HUES64 (cell line): ENCODE measurements at regions not wholly inside any gene's neighbourhood (a gene's known extent, or its start where the extent isn't known, plus 50 kb on each side); places are given as distances from the start of the nearest gene placed in this dataset.

ENCODE experiments used
- H3K27ac ChIP-seq: 2 replicates; pipeline ENCODE4 v1.7.0; 2013; ENCODE audit warnings: low read depth, low read length, inconsistent platforms
- H3K27me3 ChIP-seq: 2 replicates; pipeline ENCODE4 v1.6.1; 2013; ENCODE audit warnings: mild to moderate bottlenecking, low read length; ENCODE audit not compliant: insufficient read depth
- H3K36me3 ChIP-seq: 2 replicates; pipeline ENCODE4 v1.6.1; 2013; ENCODE audit warnings: mild to moderate bottlenecking, low read length; ENCODE audit not compliant: insufficient read depth
- H3K4me1 ChIP-seq: 2 replicates; pipeline ENCODE4 v1.6.1; 2013; ENCODE audit warnings: mild to moderate bottlenecking, low read length, moderate library complexity; ENCODE audit not compliant: insufficient read depth
- H3K4me3 ChIP-seq: 2 replicates; pipeline ENCODE4 v1.5.1; 2013; ENCODE audit warnings: mild to moderate bottlenecking, low read length, moderate library complexity
- H3K9ac ChIP-seq: 2 replicates; pipeline ENCODE4 v1.6.1; 2013; ENCODE audit warnings: mild to moderate bottlenecking, low read depth, low read length
- H3K9me3 ChIP-seq: 2 replicates; pipeline ENCODE4 v1.6.1; 2013; ENCODE audit warnings: low read depth, low read length; ENCODE audit not compliant: insufficient read depth
- WGBS: fragments of 150-250, 120-280 bp; methylation state at CpG from one replicate; pipeline ENCODE4 v1.1.7; 2013; ENCODE audit warnings: missing lambda C conversion rate; 5-methylcytosine and 5-hydroxymethylcytosine counted together

DNA sequence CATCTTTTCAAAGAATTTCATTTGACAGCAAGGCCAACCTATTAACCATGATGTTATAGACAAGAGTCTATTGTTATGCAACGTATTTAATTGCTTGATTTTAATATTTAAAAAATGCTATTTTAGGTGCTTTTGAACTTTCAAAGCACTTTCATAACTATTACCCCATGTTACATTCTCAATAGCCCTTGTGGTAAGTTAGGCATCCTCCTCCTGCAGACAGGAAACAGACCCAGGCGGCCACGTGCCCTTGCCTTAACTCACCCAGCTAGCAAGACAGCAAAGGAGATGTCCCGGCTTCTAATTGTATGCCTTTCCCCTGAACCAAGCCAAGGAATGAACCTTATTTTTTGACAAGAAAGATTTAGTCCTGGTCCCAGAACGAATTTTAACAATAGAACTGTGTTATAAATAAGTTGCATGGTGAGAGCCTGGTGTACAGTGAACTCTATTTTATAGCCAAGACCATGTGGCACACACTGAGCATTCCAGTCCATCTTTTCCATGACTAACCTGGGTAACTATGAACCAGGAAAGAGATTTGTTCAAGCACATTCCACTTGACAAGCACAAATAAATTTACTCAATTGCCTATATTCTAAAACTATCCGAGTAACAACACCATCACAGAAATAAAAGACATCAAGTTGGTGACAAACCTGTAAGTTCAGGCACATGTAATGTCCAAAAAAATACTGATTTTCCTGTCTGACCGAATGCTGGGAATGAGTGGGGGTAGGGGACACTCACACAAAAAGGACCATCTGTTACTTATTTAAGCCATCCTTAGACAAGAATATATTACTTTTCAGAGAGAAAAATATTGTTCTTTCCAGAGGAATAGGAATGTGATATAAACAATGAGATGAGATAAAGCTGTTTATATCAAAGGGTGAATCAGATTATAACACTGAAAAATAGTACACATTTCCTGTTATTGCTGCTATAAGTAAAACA, 163.0 kb downstream of the EFNB2 start:
- no peak overlapping the region for H3K4me3 ChIP-seq
- WGBS: 86% methylated on average over 6 of the region's 7 CpGs
- H3K36me3 ChIP-seq: no peaks in the 10 kb centered on the region
- H3K9me3 ChIP-seq: no peaks in the 10 kb centered on the region
- no peaks in the 10 kb centered on the region for H3K27me3 ChIP-seq
- H3K9ac ChIP-seq: no peak overlapping the region
- H3K4me1 ChIP-seq: peaks cover 10% of the 10 kb centered on the region; the same call in 1 of the 2 replicates
- H3K27ac ChIP-seq: no peak overlapping the region

DNA sequence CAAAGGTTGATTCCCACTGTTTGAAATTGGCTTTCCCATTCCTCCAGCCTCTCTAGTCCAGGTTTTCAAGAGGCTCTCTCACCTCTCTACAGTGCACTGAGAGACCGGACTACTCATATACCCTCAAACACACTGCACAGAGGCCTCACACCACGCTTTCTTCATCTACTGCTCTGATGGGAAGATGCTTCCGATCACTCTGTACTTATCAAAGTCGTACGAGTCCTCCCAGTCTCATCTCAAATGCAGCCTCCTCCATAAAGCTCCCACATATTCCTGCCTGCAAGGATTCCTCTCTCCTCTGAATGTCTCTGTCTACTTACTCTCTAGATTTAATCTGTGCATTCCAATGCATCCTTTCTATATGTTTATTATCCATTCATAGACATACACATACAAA, 164.4 kb downstream of the EFNB2 start:
- no peaks in the 10 kb centered on the region for H3K27me3 ChIP-seq
- no peaks in the 10 kb centered on the region for H3K36me3 ChIP-seq
- no peak overlapping the region for H3K9ac ChIP-seq
- no peak overlapping the region for H3K4me3 ChIP-seq
- WGBS: 97% methylated on average over 5 of the region's 5 CpGs
- peaks cover 10% of the 10 kb centered on the region; the same call in 1 of the 2 replicates for H3K4me1 ChIP-seq
- no peak overlapping the region for H3K27ac ChIP-seq
- H3K9me3 ChIP-seq: no peaks in the 10 kb centered on the region

DNA sequence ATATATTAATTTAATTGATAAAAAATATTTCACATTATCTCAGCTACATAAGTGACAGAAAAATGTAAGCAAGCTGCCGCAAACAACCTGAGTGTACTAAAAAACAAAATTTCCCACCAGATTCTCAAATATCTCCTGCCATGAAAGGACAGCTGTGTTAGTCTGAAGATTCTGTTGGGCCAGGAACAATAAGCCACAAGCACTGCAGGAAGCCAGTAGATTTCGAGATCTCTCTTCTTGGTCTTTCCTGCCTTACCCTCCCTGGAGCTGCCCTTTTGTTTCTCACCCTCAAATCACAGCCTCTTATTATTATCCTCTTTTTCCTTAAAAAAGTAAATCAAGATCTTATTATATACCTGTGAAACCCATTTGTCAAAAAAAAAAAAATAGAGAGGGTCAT, 165.6 kb downstream of the EFNB2 start:
- H3K9ac ChIP-seq: no peak overlapping the region
- WGBS: 91% methylated on average over 2 of the region's 2 CpGs
- H3K9me3 ChIP-seq: peaks cover 4% of the 10 kb centered on the region; the same call in 1 of the 2 replicates
- H3K4me1 ChIP-seq: peaks cover 10% of the 10 kb centered on the region; the same call in 1 of the 2 replicates
- no peaks in the 10 kb centered on the region for H3K27me3 ChIP-seq
- H3K36me3 ChIP-seq: no peaks in the 10 kb centered on the region
- no peak overlapping the region for H3K4me3 ChIP-seq
- no peak overlapping the region for H3K27ac ChIP-seq

DNA sequence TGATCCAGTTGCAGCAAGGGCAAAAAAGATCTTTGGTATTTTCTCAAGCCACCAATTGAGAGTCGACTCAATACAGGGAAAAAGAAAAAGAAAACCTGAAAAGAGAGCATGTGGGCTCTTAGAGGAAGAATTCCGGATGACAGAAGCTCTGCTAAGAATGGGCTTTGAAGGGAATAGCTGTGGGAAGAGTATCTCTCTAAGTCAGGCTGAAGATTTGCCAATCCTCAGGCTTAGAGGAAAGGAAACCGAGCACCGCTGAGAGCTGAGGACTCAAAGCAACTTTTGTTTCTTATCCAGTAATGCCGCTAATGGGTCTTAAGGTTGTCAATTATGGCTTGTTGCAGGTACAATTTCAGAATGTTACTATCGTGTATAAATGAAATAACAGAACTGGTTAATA, 166.4 kb downstream of the EFNB2 start:
- H3K9ac ChIP-seq: no peak overlapping the region
- no peaks in the 10 kb centered on the region for H3K27me3 ChIP-seq
- peaks cover 10% of the 10 kb centered on the region; the same call in 1 of the 2 replicates for H3K4me1 ChIP-seq
- H3K27ac ChIP-seq: no peak overlapping the region
- no peak overlapping the region for H3K4me3 ChIP-seq
- WGBS: 82% methylated on average over 6 of the region's 6 CpGs
- peaks cover 4% of the 10 kb centered on the region; the same call in 1 of the 2 replicates for H3K9me3 ChIP-seq
- no peaks in the 10 kb centered on the region for H3K36me3 ChIP-seq

DNA sequence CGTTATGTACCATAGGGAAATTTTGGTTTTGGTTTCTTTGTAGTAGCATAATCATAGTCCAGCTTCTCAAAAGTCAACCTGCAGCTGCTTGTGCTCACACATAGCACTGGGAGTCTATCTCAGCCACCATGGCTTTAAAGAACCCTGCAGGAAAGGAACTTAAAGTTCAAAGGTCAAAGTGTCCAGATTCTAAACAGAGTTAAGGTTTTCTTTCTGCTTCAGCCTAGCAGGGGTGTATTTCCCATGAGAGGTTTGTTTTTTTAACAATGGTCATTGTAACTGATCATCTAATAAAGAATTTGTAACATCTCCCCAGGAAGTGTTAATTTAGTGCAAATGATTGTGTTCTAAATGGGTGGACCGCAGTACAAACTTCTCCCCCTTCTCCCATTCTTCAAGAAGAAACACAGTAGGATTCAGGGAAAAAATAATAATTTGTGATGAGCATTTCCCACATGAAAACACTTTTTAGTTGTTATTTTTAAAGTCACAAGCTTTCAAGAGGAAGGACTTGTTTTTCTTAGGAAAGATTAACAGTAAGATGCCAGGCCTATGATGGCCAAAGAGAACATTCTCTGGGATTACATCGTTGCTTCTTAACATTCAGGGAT, 168.0 kb downstream of the EFNB2 start:
- no peak overlapping the region for H3K9ac ChIP-seq
- 92% methylated on average over 2 of the region's 3 CpGs for WGBS

DNA sequence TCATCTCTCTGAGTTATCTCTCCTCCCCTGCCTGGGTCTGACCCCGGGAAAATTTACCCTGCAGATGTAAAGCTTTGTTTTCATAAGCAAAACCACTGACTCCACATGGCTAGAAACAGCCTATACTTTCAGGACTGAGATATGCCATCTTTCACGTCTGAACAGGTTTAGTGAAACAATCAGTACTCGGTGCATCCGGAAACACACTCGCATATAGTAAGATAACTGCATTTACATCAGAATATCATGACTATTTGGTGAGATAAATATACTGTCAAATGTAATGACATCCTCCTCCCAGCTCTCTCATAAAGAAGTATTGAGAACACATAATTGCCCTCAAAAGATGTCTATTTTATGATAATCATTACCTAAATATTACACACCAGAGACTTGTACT, 172.8 kb downstream of the EFNB2 start:
- 83% methylated on average over 5 of the region's 5 CpGs for WGBS
- H3K4me3 ChIP-seq: no peak overlapping the region
- H3K27me3 ChIP-seq: no peaks in the 10 kb centered on the region
- H3K4me1 ChIP-seq: no peaks in the 10 kb centered on the region; the same call in 1 of the 2 replicates
- no peak overlapping the region for H3K9ac ChIP-seq
- no peaks in the 10 kb centered on the region for H3K36me3 ChIP-seq
- H3K9me3 ChIP-seq: peaks cover 4% of the 10 kb centered on the region; the same call in 1 of the 2 replicates
- no peak overlapping the region for H3K27ac ChIP-seq

More for the DNA sequence above, 168.0 kb downstream of the EFNB2 start:
- Histone ChIP-seq H3K36me3 (no peaks in the 10 kb centered on the region), H3K27ac (no peak overlapping the region), H3K4me3 (no peak overlapping the region), H3K27me3 (no peaks in the 10 kb centered on the region), H3K4me1 (peaks cover 10% of the 10 kb centered on the region; the same call in 1 of the 2 replicates), H3K9me3 (peaks cover 4% of the 10 kb centered on the region; the same call in 1 of the 2 replicates)

DNA sequence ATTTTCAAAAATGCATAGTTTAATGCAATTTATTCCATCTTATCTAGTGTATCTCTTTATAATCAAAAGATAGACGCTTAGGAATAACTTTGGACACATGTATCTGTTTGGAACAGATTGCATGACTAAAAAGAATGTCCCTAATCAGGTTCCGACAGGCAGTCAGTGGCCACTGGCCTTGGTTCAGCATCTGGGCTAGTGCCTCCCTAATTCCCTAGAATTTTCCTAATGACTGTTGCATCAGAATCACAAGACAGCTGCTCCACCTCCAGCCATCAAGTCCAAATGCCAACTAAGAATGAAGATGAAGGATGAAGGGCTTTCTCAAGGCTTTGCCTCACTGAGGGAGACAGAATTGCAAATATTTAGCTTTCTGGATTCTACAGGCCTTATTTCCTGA, 173.8 kb downstream of the EFNB2 start:
- 97% methylated on average over 2 of the region's 2 CpGs for WGBS
- Histone ChIP-seq H3K27me3 (no peaks in the 10 kb centered on the region), H3K4me3 (no peak overlapping the region), H3K9ac (no peak overlapping the region), H3K4me1 (peaks cover 6% of the 10 kb centered on the region; the same call in 1 of the 2 replicates), H3K36me3 (no peaks in the 10 kb centered on the region), H3K27ac (no peak overlapping the region), H3K9me3 (peaks cover 4% of the 10 kb centered on the region; the same call in 1 of the 2 replicates)

DNA sequence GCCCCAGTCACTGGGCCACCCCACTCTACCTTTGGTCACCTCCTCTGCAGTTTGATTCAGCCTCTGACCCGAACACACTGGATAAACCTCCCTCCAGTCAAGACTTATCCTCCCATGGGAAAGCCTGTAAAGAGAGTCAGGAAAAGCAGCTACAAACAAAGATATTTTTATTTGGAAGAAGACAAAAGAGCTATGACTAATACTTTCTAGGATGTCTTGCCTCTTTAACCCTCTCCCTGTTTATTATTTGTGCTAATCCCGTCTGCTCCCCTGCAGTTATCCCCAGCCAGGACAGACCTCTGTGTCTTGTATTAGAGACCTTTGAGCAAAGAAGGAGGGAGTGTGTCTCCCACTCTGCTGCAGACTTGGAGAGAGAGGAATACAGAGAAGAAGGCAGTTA, 178.3 kb downstream of the EFNB2 start:
- WGBS: 67% methylated on average over 2 of the region's 2 CpGs
- Histone ChIP-seq H3K27ac (no peak overlapping the region), H3K4me1 (peaks cover 12% of the 10 kb centered on the region; the same call in 1 of the 2 replicates), H3K9ac (no peak overlapping the region), H3K36me3 (no peaks in the 10 kb centered on the region), H3K27me3 (no peaks in the 10 kb centered on the region), H3K4me3 (no peak overlapping the region), H3K9me3 (no peaks in the 10 kb centered on the region)

DNA sequence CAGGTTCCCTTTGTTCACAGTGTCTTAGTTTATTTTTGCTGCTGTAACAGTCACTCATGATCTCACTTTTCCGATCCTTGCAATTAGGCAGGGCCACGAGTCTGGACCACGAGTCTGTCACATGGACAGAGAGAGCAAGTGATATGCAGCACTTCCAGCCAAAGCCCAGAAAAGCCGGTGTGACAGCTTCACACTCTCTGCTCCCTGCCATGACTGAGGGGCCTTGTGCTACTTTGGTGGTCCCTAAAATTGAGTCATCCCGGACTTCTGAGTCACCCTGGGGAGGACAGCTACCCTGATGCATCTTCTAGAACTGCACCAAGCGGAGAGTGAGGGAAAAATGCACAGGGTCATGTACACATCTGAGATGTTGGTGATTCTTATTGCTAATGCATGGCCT, 179.6 kb downstream of the EFNB2 start:
- 0 out of 2 replicates have a peak, but pooled peaks cover 1% of the 10 kb centered on the region for H3K27me3 ChIP-seq
- peaks cover 19% of the 10 kb centered on the region; the same call in 1 of the 2 replicates for H3K4me1 ChIP-seq
- H3K36me3 ChIP-seq: no peaks in the 10 kb centered on the region
- no peak overlapping the region for H3K4me3 ChIP-seq
- no peak overlapping the region for H3K27ac ChIP-seq
- H3K9me3 ChIP-seq: no peaks in the 10 kb centered on the region
- WGBS: 93% methylated on average over 6 of the region's 6 CpGs
- no peak overlapping the region for H3K9ac ChIP-seq

DNA sequence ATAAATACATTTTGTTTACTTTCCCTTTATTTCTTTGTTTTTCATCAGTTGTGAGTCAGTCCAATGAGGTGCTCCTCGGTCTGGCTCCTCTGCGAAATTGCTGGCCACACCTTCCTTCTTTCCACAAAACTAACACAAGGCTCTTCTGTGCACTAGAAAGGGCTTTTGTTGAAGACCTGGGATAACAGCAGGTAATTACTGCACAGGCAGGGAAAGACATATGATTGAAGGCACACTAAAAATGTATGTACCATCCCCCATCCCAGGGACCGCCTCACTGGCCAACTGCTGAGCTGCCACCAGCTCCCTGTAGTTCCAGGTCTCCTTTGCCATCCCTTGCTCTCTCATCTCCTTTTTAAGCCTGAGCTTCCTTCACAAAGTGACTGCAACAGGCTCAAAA, 180.5 kb downstream of the EFNB2 start:
- 94% methylated on average over 3 of the region's 3 CpGs for WGBS
- H3K27ac ChIP-seq: no peak overlapping the region
- H3K4me3 ChIP-seq: no peak overlapping the region
- H3K36me3 ChIP-seq: no peaks in the 10 kb centered on the region
- H3K9me3 ChIP-seq: no peaks in the 10 kb centered on the region
- no peak overlapping the region for H3K9ac ChIP-seq
- peaks cover 28% of the 10 kb centered on the region for H3K4me1 ChIP-seq
- H3K27me3 ChIP-seq: peaks cover 10% of the 10 kb centered on the region

DNA sequence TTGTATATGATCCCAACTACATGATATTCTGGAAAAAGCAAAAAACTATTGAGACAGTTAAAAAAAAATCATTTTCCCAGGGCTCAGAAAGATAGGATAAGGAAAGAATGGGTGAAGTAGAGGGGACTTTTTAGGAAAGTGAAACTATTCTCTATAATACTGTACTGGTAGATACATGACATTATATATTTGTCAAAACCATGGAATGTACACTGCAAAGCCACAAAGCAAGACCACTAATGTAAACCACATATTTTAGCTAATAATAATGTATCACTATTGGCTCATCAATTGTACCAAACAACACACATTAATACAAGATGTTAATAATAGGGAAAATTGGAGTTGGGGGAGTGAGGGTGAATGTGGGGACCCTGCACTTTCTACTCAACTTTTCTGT, 182.6 kb downstream of the EFNB2 start:
- no peaks in the 10 kb centered on the region for H3K36me3 ChIP-seq
- H3K27me3 ChIP-seq: peaks cover 25% of the 10 kb centered on the region
- no peak overlapping the region for H3K27ac ChIP-seq
- H3K9ac ChIP-seq: no peak overlapping the region
- H3K4me3 ChIP-seq: no peak overlapping the region
- H3K4me1 ChIP-seq: peaks cover 44% of the 10 kb centered on the region
- no peaks in the 10 kb centered on the region for H3K9me3 ChIP-seq
